HG03108 (cell line): ENCODE measurements at regions not wholly inside any gene's neighbourhood (a gene's known extent, or its start where the extent isn't known, plus 50 kb on each side); places are given as distances from the start of the nearest gene placed in this dataset.
"Not testable (repeated sequence)": the region's sequence is repeated elsewhere in the genome, so short reads cannot be mapped to it uniquely, and the experiment has no call there.

Experiments used
- ATAC-seq: cut with Tn5 transposase; IDR thresholded peaks from one replicate; pipeline ENCODE4 v1.9.1; 2021; ENCODE audit warnings: moderate library complexity; ENCODE audit not compliant: unreplicated experiment

DNA sequence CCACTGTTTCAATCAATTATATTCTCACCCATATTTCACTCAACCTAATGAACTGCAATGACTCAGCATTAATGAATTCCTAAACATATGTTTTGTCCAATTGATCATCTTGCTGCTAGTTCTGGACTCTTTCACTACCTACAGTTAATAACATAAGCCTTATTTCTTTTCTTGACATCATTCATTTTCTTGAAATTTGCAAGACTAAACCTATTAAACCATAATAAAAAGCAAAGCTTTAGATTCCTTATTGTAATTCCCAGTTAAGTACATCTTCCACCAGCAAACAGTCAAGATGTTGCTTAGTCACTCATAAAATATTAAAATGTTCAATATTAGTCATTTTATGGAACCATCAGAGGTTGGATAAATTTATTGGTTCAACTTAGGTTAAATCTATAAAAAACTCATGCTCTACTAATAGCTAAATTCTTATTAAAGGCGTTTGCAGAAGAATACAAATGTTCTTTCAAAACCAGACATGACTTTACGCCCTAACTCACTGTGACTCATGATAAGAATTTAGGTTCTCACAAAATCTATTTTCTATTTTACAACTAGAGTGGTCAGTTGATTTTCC, 599.4 kb downstream of the RNF144A start:
- ATAC-seq, result no peak

DNA sequence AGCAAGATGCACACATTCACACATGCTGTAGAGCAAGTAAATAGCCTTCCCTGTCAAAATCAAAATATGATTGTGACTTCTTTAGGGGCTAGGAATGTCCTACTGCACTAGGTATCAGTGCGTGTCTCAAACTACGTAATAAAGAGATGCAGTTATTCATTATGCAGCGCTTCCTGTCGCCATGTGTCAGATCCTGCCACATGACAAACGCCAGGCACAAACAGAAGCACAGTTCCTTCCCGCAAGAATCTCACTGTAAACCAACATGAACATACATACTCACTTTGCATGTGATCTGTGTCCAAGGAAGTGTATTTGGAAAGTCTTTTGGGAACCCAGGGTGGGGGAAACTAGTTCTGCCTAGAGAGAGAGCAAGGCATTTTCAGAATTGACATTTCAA, 599.9 kb downstream of the RNF144A start:
- ATAC-seq, result no peak

DNA sequence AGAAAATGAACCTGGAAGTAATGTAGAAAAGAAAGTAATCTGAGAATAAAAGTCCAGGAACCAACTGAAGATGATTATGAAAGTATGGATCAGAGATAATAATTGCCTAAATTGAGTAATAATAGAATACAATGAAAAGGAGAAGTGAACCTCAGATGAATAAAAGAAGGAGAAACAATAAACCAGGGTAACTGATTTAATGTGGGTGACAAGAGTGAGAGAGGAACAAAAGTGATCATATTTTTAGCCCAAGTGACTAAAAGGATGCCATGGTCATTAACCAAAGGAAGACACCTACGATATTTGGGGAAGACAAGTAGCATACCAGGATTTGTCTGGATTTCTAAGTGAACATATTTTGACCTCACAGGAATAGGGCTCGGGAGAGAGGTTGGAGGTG, 600.6 kb downstream of the RNF144A start:
- no peak for ATAC-seq

DNA sequence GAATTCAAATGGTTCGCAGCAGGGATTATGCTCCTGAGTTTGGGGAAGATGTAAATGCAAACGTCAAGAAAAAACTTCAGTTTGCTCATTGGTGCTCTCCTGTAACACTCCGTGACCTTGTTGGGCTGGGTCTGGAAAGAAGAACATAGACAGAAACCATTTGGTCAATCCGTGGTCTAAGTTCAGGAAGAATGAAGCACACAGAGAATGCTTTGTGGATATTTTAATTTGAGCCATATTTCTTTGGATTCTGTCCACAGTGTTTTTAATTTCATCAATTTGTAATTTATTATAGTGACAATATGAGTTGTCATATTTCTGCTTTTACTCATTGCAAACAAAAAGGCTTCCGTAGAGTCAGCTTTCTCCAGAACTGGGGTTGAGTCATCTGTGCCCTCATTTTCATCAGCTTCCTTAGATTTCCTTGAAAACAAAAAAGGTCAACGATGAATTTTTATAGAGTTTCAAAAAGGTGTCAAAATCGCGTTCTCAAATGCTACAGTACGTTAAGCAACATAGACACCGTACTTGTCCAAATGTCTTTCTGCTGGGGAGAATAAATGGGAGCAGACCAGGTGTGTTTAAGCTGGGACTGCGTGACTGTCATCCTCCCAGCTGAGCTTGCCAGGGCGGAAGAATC, 606.4 kb downstream of the RNF144A start:
- ATAC-seq, result no peak

DNA sequence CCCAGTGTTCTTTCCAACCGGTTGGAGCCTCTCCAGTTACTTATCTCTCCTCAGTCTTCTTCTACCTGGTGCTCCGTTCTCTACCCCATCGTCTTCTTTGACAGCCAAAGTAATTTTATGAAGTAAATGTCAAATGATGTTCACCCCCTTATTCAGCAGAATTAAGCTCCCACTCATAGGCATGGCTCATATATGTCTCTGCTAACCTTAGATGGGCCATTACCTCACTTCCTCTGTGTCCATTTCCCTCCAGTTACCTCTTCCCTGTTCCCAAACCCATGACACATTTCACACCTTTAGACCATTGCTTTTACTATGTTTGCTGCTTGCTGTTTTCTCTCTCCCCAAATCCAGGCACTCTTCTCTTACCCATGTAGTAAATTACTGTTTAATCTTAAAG, 607.0 kb downstream of the RNF144A start:
- no peak for ATAC-seq

DNA sequence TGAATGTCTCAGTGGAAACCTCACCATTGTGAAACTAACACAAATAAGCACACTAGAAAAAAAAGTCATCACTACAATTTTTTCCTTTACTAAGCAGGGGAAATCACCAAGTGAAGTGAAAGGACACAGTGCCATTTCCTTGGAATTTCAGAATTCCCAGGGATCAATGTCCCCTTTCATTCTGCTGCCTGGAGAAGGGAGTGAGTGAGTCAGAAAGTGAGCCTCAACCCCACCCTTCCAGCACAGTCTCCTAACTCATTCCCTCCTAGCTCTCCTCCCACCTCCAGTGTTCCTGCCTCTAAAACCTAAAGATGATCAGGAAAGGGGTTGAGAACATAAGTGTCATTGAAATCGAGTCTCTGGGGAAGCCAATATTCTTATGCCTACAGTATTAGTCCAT, 608.5 kb downstream of the RNF144A start:
- no peak for ATAC-seq

DNA sequence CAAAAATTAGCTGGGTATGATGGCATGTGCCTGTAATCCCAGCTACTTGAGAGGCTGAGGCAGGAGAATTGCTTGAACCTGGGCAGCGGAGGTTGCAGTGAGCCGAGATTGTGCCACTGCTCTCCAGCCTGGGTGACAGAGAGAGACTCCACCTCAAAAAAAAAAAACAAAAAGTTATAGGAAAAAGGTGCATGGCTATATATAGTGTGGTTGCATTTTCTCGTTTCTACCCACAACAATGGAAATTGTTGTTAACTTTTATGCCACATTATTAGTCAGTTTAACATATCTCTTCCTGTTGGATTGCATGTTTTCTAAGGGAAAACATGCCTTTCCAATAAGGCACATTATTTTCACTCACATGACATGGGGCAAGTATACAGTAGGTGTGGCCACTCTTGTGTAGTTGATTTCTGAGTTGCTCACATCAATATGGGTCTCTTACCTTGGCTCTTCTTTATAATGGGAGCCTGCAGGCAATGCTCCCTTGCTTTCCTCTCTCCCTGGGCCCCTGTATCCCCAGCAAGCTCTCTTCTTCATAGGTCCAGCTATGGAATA, 610.0 kb downstream of the RNF144A start:
- ATAC-seq, result no peak

DNA sequence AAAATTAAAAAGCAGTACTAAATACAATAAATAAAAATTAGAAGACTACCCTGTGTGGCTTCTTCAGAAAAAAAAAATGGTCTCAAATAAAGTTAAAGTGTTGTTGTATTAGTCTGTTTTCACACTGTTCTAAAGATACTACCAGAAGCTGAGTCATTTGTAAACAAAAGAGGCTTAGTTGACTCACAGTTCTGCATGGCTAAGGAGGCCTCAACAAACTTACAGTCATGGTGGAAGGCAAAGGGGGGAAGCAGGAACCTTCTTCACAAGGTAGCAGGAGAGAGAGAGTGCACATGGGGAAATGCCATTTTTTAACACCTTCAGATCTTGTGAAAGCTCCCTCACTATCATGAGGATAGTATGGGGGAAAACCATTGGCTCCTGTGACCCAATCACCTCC, 612.8 kb downstream of the RNF144A start:
- ATAC-seq, result no peak

DNA sequence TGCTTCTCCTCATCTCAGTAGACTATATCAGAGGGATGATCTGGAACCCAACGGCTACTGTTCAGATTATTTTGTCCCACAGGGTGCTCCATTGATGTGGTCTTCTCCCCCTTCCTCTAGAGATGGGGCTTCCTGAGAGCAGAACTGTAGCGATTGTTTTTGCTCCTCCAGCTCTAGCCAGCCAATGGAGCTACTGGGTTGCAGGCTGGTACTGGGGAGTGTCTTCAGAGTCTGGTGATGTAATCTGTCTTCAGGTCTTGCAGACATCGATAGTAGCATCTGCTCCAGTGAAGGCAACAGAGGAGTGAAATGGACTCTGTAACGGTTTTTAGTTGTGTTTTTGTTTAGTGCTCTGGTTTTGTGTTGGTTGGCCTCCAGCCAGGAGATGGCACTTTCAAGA, 621.9 kb downstream of the RNF144A start:
- ATAC-seq, result no peak

DNA sequence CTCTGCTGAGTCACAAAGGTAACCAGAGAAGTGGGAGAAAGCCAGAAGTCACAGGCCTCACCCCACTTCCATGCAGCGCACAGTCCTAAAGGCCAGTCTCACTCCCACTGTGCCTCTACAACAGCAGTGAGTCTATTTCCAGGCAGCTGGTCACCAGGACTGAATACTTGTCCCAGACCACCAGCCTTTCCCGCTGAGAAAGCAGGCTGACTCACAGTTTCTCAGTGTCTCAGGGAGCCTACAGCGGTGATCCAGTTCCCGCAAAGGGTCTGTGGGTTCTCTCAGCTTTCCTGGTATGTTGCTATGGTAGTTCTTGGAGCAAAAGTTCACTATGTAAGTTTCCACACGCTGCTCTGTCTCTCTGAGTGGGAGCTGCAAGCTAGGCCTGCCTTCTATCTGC, 622.5 kb downstream of the RNF144A start:
- no peak for ATAC-seq

DNA sequence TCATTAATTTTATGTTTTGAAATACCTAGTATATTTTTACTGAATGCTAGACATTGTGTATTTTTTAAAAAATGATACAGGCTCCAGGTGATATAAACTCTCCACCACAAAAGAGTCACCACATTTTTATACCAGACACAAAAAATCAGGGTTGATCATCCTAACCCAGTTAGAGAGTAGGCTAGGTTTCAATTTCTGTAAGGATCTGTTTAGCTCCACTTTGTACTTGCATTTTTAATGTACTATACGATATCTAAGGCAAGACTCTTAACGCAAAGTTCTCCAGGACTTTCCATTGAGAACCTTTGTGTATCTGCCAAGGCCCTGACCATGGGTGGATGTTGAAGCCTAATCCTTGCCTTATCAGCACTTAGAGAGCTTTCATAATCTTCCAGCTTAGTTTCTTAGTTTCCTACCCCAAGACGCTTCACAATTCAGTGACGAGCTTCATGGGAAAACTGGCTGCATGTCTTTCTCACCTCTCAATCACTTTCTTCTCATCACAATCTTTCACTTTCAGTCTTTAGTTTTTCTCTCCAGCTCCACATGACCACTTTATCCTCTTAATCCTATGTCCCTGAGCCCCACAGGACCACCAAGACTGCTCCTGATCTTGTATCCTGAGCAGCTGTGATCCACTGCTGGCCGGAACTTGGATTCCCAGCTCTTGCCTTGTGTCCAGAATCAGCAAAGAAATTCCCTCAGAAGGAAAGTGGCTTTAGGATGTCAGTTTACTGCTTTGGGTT, 635.8 kb downstream of the RNF144A start:
- ATAC-seq, result no peak

DNA sequence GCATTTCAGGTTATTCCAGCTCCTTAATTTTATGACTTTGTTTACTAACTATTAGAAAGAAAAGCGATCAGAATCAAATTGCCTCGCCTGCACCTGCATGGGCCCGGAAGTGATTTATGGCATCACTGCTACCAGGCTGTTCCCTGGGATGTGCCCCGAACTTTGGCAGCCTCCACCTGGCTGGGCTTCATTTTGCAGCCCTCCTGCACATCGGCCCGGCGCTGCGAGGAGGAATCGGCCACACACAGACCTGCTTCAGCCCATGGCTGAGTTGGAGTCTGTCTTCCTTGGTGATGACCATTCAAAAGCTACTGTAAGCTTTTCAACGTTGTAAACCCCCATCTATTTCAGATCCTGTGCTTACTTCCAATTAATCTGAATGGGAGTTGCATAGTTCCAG, 638.0 kb downstream of the RNF144A start:
- no peak for ATAC-seq

DNA sequence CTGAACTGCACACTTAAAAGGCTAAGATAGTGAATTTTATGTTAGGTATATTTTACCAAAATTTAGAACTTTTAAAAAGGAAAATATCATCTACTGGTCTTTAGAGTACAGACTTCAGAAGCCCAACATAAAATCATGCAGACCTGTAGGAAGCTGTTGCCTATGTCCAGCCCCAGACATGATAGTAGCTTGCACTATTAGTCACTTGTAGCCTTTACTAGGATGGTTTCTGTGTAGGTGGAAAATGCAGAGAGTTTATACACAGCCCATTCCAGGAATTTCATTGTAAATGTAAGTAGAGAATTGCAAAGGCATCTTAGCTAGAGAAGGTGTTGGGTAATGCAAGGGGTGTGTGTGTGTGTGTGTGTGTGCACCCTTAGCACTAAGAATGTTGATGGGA, 640.2 kb downstream of the RNF144A start:
- no peak for ATAC-seq

DNA sequence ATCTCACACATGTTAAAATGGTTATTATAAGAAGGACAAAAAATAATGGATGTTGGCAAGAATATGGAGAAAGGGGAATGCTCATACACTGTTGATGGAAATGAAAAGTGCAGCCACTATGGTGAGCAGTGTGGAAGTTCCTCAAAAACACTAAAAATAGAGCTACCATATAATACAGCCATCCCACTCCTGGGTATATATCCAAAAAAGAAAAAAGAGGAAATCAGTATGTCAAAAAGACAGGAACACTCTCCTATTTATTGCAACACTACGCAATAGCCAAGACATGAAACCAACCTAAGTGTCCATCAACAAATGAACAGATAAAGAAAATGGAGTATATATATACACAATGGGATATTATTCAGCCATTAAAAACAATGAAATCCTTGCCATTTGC, 642.6 kb downstream of the RNF144A start:
- ATAC-seq, result no peak

DNA sequence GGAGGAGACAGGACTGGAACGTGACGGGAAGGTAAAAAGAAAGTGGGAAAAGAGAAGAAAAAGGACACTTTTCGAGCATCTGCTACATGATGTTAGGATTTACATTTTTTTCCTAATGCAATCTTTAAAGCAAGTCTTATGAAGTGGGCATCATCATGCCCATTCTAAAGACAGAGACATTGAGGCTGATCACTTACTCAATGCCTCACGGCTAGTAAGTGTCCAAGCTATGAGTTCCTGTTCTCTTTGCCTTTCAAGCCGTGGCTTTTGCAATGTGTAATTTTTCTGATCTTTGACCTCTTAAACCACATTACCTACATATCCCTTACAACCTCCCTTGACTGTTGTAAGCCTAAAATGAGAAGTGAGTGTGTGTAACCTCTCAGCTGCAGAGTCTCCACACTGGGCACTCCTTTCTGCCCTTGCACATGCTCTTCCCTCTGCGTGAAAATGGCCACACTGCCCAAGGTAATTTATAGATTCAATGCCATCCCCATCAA, 649.2 kb downstream of the RNF144A start:
- no peak for ATAC-seq

DNA sequence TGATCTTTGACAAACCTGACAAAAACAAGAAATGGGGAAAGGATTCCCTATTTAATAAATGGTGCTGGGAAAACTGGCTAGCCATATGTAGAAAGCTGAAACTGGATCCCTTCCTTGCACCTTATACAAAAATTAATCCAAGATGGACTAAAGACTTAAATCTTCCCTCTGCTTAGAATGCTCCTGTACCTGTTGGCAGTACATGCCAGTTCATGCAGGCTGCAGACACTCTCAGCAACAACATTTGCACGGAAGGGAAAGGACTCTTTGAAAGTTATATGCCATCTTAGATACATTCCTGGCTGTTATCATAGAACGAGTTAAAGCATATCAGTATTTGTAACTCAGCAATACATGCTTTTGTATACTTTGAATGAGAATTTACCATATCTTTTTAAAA, 649.9 kb downstream of the RNF144A start:
- not testable (repeated sequence) for ATAC-seq

DNA sequence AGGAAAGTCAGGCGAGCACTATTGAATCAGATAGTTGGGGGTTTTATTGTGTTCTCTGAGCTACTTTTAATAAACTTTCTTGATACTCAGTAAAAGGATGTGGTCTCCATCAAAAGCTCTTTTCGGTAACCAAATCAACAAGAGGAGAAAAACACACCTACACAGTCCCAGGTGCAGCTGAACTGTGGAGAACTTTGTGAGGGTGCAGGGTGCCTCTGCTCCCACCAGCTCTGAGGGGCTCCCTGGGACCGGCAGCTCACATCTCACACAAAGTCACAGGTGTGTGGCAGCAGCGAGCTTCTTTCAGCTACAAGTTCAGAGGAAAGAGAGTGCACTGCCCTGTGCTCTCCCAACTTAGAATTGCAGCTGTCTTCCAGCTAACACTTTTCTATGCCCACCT, 650.4 kb downstream of the RNF144A start:
- ATAC-seq, result no peak

DNA sequence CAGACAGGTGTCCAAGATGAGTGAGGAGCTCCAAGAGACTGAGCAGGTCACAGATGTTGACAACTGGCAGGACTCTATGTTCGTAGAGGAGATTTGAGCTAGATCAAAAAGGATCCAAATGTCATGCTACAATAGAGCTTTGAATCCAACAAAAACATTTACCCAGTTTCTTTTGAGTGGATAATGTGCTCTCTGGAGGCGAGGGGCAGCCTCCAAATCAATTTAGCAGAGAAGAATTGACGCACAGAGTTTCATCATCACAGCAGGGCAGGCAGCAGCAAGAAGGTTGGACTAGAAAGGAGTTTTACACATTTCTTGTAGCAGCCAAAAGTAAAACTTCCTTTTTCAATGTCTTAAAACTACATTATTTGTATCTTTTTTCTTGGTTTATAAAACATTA, 653.0 kb downstream of the RNF144A start:
- no peak for ATAC-seq

DNA sequence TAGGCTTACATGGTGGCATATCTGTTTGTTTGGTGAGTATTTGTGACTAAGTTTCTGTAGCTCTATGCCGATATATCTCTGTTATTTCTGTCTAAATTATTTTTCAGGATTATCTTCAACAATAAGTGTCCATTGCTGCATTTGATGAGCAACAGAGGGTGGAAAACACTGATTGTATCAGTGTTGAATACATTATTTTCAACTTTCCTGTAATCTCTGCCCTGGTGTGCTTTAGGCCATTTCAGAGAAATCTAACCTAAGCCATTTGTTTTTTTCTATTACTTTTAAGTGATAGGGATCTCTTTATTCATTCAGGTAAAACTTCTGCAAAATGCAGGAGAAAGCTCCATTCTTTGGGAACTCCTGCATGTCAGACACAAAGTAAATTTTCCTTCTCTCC, 654.5 kb downstream of the RNF144A start:
- no peak for ATAC-seq

DNA sequence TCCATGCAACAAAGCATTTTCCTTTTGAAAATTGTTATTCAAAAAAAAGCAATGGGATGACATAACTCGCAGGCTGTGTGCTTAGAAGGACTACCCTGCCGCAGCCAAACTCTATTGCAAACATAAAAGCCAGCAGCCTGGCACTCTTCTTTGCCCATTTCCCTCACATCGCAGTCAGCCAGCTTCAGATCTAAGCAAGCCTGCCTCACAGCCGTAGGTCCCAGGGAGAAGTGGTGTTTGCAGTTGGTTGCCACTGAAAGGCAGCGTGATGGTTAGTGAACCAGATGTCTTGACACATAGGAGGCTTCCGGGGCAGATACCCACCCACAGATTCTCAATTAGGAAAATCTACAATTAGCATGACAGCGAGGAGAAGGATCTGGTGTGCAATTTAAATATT, 655.2 kb downstream of the RNF144A start:
- no peak for ATAC-seq

DNA sequence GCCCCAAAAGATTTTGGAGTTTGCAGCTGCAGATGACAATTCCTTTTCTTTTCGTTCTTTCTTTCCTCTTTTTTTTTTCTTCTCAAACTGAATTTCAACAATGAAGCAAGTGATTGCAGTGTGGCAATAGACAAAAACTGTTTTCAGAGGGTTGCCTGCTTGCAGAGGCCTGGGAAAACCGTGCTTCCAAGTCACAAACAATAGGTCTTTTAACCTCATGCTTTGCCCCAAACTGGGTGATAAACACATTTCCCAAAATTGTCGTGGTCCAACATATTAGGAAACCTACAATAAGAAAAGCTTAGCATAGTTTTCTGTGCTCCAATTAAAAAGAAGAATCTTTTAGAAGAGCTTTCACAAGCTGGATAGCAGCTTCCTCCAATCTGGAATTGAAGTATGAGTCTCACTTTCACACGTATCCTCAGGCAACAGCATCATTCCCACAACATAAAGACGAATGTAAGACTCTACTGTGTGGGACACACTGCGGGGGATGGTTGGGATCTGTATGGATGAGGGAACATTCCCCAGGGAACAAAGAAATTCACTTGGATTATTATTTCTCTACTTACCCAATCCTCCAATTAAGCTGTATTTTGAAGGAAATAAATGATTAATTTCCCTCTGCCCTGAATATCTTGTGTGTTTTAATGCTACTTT, 656.1 kb downstream of the RNF144A start:
- no peak for ATAC-seq

DNA sequence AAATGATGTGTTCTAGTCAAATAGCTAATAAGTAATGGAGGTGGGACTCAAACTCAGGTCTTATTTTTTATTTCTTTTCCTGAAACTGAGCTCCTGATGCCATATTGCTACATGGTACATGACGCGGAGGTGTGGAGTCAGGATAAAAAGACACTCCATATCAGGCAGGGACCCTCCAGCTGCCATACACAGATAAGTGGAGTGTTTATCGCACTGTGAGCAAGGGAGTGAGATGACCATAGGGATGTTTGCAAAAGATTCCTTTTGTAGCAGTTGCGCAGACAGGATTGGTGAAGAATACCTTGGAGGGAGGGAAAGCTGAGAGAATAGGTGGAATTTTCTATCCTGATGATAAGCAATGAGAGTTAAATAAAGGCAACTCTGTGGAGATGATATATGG, 657.2 kb downstream of the RNF144A start:
- ATAC-seq, result no peak
